OCI-LY7 (cell line): ENCODE measurements at regions not wholly inside any gene's neighbourhood (a gene's known extent, or its start where the extent isn't known, plus 50 kb on each side); places are given as distances from the start of the nearest gene placed in this dataset.
A peak's percentile ranks its signal among the peaks of the same experiment; 100 is the strongest.

Source experiments
- CTCF ChIP-seq: fragments of 200-600 bp; sonication (generic); conservative IDR thresholded peaks from 2 replicates; pipeline ENCODE4 v1.5.1; 2014; ENCODE audit warnings: mild to moderate bottlenecking, antibody characterized with exemption, low read length, moderate library complexity, mixed read lengths
- EZH2phosphoT487 ChIP-seq: fragments of 200-600 bp; sonication (generic); IDR thresholded peaks from 2 replicates; pipeline ENCODE4 v1.6.1; 2018; ENCODE audit warnings: low read depth, borderline replicate concordance, mild to moderate bottlenecking, mixed run types, antibody characterized with exemption, low read length, moderate library complexity, mixed read lengths

DNA sequence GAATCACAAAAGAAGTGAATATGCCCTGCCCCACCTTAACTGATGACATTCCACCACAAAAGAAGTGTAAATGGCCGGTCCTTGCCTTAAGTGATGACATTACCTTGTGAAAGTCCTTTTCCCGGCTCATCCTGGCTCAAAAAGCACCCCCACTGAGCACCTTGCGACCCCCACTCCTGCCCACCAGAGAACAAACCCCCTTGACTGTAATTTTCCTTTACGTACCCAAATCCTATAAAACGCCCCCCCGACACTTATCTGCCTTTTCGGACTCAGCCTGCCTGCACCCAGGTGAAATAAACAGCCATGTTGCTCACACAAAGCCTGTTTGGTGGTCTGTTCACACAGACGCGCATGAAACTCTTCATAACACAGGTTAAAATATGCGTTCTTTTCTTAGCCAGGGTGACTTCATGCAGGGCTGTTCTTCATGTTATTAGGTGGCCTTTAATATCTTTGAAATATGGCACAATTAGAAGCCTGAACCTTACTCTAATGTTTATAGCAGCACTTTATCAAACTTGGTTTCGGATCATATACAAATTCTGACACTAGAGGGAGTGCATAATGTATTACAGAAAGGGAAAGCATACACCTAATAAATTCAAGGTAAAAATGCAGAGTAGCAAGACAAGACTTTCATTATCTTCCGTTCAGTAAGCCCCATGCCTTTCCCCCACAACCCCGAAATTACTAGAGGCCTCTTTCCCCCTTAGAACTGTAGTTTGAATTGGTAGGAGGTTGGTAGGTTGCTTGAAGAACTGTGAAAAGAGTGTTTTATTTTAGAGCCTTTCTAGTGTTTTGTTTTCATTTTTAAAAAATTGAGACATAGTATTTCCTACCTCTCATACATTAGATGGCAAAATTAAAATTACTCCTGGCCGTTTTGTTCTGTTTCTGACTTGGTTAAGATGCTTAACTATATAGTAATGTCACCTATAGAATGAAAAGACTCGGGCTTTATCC is 117.9 kb downstream of the NPY start:
- peak; percentile 76 for TF ChIP-seq CTCF
- TF ChIP-seq EZH2phosphoT487: no peak
